Transverse colon (tissue), 4 donors: ENCODE measurements at regions not wholly inside any gene's neighbourhood (a gene's known extent, or its start where the extent isn't known, plus 50 kb on each side); places are given as distances from the start of the nearest gene placed in this dataset.

Experiments
- DNase-seq: peaks from one replicate; pipeline ENCODE4 v3.0.0-alpha.2; 2019
- H3K27ac ChIP-seq, 4 donors: fragments of 200-600 bp; sonication (generic); 2 replicates each; pipeline ENCODE4 v1.5.1; 2016 to 2018; ENCODE audit warnings: inconsistent platforms in 4 of 4
- H3K27me3 ChIP-seq: fragments of 200-600 bp; sonication (generic); 2 replicates; pipeline ENCODE4 v1.5.1; 2017; ENCODE audit warnings: inconsistent platforms
- H3K36me3 ChIP-seq, 4 donors: fragments of 200-600 bp; sonication (generic); 2 replicates each; pipeline ENCODE4 v1.5.1; 2017 to 2019; ENCODE audit warnings: inconsistent platforms in 4 of 4
- H3K4me1 ChIP-seq, 4 donors: fragments of 200-600 bp; sonication (generic); 2 replicates each; pipeline ENCODE4 v1.5.1; 2017 to 2020; ENCODE audit warnings: inconsistent platforms in 4 of 4
- H3K4me3 ChIP-seq, 4 donors: fragments of 200-600 bp; sonication (generic); 1 replicate in 1 of 4; 2 replicates in 3 of 4; pipeline versions ENCODE4 v1.5.1 to v1.6.1; 2017 to 2019; ENCODE audit warnings: inconsistent platforms in 4 of 4
- H3K9me3 ChIP-seq, 2 donors: fragments of 200-600 bp; sonication (generic); 2 replicates each; pipeline ENCODE4 v1.5.1; 2017 to 2019; ENCODE audit warnings: inconsistent platforms in 2 of 2
- CTCF ChIP-seq, 5 experiments: fragments of 200-600 bp in 3 of 5; fragments of 450-650 bp in 2 of 5; sonication (generic) in 3 of 5; IDR thresholded peaks; 1 replicate in 2 of 5; 2 replicates in 3 of 5; pipeline ENCODE4 v1.5.1; 2016 to 2017; ENCODE audit warnings: antibody characterized with exemption in 5 of 5, inconsistent platforms in 3 of 5, mild to moderate bottlenecking in 2 of 5, moderate library complexity in 1 of 5
- EP300 ChIP-seq: sonication (generic); formaldehyde crosslinking; IDR thresholded peaks from one replicate; pipeline ENCODE4 v1.6.1; 2017; ENCODE audit warnings: antibody characterized with exemption, low read depth
- POLR2A ChIP-seq: fragments of 450-650 bp; IDR thresholded peaks from one replicate; pipeline ENCODE4 v1.6.1; 2016; ENCODE audit warnings: antibody characterized with exemption, mild to moderate bottlenecking, moderate library complexity
- POLR2AphosphoS5 ChIP-seq, 3 donors: sonication (generic); formaldehyde crosslinking; IDR thresholded peaks; one replicate each; pipeline ENCODE4 v1.6.1; 2016; ENCODE audit warnings: antibody characterized with exemption in 3 of 3
- WGBS, 2 donors: methylation state at CpG; one replicate each; pipeline ENCODE4 v1.1.5; 2018; ENCODE audit warnings: low coverage in 1 of 2; 5-methylcytosine and 5-hydroxymethylcytosine counted together
- in situ Hi-C, 4 donors: fragments of 200-750 bp; cut with MboI; loops; one replicate each; pipeline versions ENCODE4 v1.15.0 to v1.15.1; 2017; ENCODE audit warnings: low sequenced_read_pairs in 3 of 4, low pct_ligation_motif_present in 1 of 4, low pct_unique_long_range_greater_than_20kb in 1 of 4
- intact Hi-C: fragments of 100-400 bp; cut with DNase I; formaldehyde crosslinking; loops from one replicate; pipeline ENCODE4 v1.15.1; 2023; ENCODE audit warnings: low total_unique reads

- no peak overlapping the region for H3K27ac ChIP-seq
- in situ Hi-C loops, result no loop called here
- TF ChIP-seq POLR2AphosphoS5 (IDR thresholded peaks at IDR 0.05) (no peak), CTCF (IDR thresholded peaks at IDR 0.05) (no peak), POLR2A (no peak), EP300 (no peak)
- H3K4me1 ChIP-seq, result peaks cover 6 to 19% (median 10%) of the 10 kb centered on the region in 4 donors
- H3K36me3 ChIP-seq, result no peaks in the 10 kb centered on the region
- no peak overlapping the region for H3K4me3 ChIP-seq
- H3K27me3 ChIP-seq, result no peaks in the 10 kb centered on the region
- intact Hi-C loops, result no loop called here
- no peaks in the 10 kb centered on the region for H3K9me3 ChIP-seq
- DNase-seq, result no peak
- WGBS, 2 donors, result 71 to 83% methylated on average over 1 to 3 of the region's 3 CpGs
These were observed 56.5 kb downstream of the TET3 start for GRCh38 chr2:74041182-74041581.

GRCh38 chr2:74041726-74042125, 57.0 kb downstream of the TET3 start:
- Histone ChIP-seq H3K4me3 (no peak overlapping the region), H3K27me3 (no peaks in the 10 kb centered on the region), H3K4me1 (peaks cover 6 to 13% (median 7%) of the 10 kb centered on the region in 4 donors), H3K36me3 (no peaks in the 10 kb centered on the region), H3K27ac (no peak overlapping the region), H3K9me3 (no peaks in the 10 kb centered on the region)
- TF ChIP-seq CTCF (IDR thresholded peaks at IDR 0.05) (no peak), EP300 (no peak), POLR2AphosphoS5 (IDR thresholded peaks at IDR 0.05) (no peak), POLR2A (no peak)
- 100% methylated on average over 1 of the region's 1 CpG for WGBS, 2 donors
- intact Hi-C loops, result no loop called here
- DNase-seq, result no peak
- in situ Hi-C loops, result no loop called here

- intact Hi-C loops, result no loop called here
- H3K4me1 ChIP-seq, result peaks cover 0 to 4% (median 0%) of the 10 kb centered on the region in 4 donors
- H3K4me3 ChIP-seq, result no peak overlapping the region
- DNase-seq, result no peak
- H3K36me3 ChIP-seq, result no peaks in the 10 kb centered on the region
- no peaks in the 10 kb centered on the region for H3K9me3 ChIP-seq
- H3K27ac ChIP-seq, result no peak overlapping the region
- TF ChIP-seq POLR2A (no peak), EP300 (no peak), POLR2AphosphoS5 (IDR thresholded peaks at IDR 0.05) (no peak), CTCF (IDR thresholded peaks at IDR 0.05) (no peak)
- 96 to 97% methylated on average over 3 of the region's 3 CpGs for WGBS, 2 donors
- in situ Hi-C loops, result no loop called here
- H3K27me3 ChIP-seq, result no peaks in the 10 kb centered on the region
These were observed 57.9 kb downstream of the TET3 start for GRCh38 chr2:74042606-74043005.

- Histone ChIP-seq H3K27ac (no peak overlapping the region), H3K9me3 (no peaks in the 10 kb centered on the region), H3K4me3 (no peak overlapping the region), H3K36me3 (no peaks in the 10 kb centered on the region), H3K4me1 (no peaks in the 10 kb centered on the region), H3K27me3 (no peaks in the 10 kb centered on the region)
- intact Hi-C loops (no loop called here), in situ Hi-C loops (no loop called here)
- TF ChIP-seq POLR2AphosphoS5 (IDR thresholded peaks at IDR 0.05) (no peak), POLR2A (no peak)
- 90 to 100% methylated on average over 4 to 6 of the region's 6 CpGs for WGBS, 2 donors
- DNase-seq, result no peak
These were observed 58.9 kb downstream of the TET3 start for GRCh38 chr2:74043345-74044329.
